ENCODE measurements at regions not wholly inside any gene's neighbourhood (a gene's known extent, or its start where the extent isn't known, plus 50 kb on each side); places are given as distances from the start of the nearest gene placed in this dataset.

DNA sequence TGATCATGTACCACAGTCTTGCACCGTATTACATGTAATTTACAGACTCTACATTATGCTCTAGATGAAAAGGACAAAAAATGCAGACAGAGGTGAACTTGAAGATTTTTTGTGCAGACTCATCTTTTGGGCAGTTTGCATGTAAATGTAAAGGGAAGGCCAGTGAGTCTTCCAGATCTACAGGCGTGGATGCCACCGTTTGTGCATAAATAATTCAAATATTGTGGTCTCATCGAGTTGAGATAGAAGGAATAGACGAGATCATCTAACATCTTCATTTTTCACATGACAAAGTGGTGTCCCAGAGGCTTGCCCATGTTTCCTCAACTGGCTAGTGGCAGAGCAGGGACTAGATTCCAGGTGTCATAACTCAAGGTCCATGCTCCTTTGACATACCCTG lies 125.2 kb downstream of the ALX1 start:
- Histone ChIP-seq H3K4me1 (ENCODE audit: insufficient read depth, low read length, poor library complexity, severe bottlenecking) (no peaks in the 10 kb centered on the region), H3K27ac (ENCODE audit: low read depth, low read length, poor library complexity, severe bottlenecking) (no peak overlapping the region), H3K36me3 (ENCODE audit: insufficient read depth, low read length) (no peaks in the 10 kb centered on the region), H3K9me2 (ENCODE audit: insufficient read depth, low read length) (no peaks in the 10 kb centered on the region), H2AFZ (ENCODE audit: low read length) (no peak overlapping the region), H3K9me3 (ENCODE audit: low read length) (no peaks in the 10 kb centered on the region), H3K4me3 (ENCODE audit: low read depth, low read length, poor library complexity, severe bottlenecking) (no peak overlapping the region), H3K4me2 (ENCODE audit: low read length) (no peak overlapping the region), H4K20me1 (ENCODE audit: insufficient read depth, low read length) (no peaks in the 10 kb centered on the region), H3K79me2 (ENCODE audit: insufficient read depth, low read depth, low read length) (no peaks in the 10 kb centered on the region)
- POLR2A ChIA-PET, result no interaction called here
- no peak for DNase-seq (ENCODE audit: low spot score)
- TF ChIP-seq, protein P1, sequence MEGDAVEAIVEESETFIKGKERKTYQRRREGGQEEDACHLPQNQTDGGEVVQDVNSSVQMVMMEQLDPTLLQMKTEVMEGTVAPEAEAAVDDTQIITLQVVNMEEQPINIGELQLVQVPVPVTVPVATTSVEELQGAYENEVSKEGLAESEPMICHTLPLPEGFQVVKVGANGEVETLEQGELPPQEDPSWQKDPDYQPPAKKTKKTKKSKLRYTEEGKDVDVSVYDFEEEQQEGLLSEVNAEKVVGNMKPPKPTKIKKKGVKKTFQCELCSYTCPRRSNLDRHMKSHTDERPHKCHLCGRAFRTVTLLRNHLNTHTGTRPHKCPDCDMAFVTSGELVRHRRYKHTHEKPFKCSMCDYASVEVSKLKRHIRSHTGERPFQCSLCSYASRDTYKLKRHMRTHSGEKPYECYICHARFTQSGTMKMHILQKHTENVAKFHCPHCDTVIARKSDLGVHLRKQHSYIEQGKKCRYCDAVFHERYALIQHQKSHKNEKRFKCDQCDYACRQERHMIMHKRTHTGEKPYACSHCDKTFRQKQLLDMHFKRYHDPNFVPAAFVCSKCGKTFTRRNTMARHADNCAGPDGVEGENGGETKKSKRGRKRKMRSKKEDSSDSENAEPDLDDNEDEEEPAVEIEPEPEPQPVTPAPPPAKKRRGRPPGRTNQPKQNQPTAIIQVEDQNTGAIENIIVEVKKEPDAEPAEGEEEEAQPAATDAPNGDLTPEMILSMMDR (conservative IDR thresholded peaks at IDR 0.05; ENCODE audit: low read length), result no peak
- no peak for TF ChIP-seq EZH2phosphoT487 (IDR thresholded peaks at IDR 0.05; ENCODE audit: borderline replicate concordance, low read depth, low read length)
- intact Hi-C loops (cut with micrococcal nuclease; ENCODE audit: unreplicated experiment), result no loop called here
- no TSS peak for BruUV-seq (replicated peaks)
- CTCF ChIA-PET (ENCODE audit: unreplicated experiment), result no interaction called here

DNA sequence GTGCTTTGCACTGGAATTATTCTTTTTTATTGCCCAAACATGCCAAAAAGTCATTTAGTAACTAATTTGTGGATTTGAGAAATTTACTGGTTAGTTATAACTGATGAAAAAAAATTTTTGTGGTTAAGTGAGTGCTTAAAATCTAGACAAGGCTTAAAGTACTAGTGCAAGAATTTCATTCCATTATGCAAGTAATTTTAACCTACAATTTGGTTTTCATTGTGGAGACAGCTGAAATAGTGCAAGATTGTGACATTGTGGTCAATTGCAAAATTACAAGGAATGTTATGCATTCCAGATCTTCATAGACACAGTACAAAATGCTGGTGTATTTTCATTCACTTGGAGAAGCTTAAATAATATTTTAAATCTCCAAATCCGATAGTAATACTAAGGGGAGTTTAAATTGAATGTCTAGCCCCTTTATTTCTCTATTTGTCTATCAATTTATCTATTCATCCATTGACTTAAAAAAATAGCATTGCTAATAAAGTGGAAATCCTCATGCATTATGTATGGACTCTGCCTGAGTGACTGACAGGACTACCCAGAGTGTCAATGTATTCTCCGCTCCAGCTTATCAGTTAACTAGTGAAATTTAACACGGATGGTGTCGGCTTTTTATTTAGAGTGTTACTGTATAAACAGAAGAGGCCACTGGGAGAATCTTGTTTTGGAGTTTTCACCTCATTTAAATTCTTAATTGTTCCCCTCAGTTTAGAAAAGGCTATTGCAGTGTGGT lies 125.9 kb downstream of the ALX1 start:
- no peaks in the 10 kb centered on the region for H3K79me2 ChIP-seq (ENCODE audit: insufficient read depth, low read depth, low read length)
- H3K4me2 ChIP-seq (ENCODE audit: low read length), result no peak overlapping the region
- H3K27ac ChIP-seq (ENCODE audit: low read depth, low read length, poor library complexity, severe bottlenecking), result no peak overlapping the region
- H3K9me3 ChIP-seq (ENCODE audit: low read length), result no peaks in the 10 kb centered on the region
- DNase-seq (ENCODE audit: low spot score), result no peak
- no peak overlapping the region for H2AFZ ChIP-seq (ENCODE audit: low read length)
- intact Hi-C loops (cut with micrococcal nuclease; ENCODE audit: unreplicated experiment), result no loop called here
- TF ChIP-seq, protein P1 (conservative IDR thresholded peaks at IDR 0.05; ENCODE audit: low read length), result no peak
- no peak for TF ChIP-seq EZH2phosphoT487 (IDR thresholded peaks at IDR 0.05; ENCODE audit: borderline replicate concordance, low read depth, low read length)
- H4K20me1 ChIP-seq (ENCODE audit: insufficient read depth, low read length), result no peaks in the 10 kb centered on the region
- ChIA-PET CTCF (ENCODE audit: unreplicated experiment) (no interaction called here), POLR2A (interaction anchor here (0.6 to 2.0 kb wide), 5 partner anchors 9 to 278 kb away, joined by 4 to 6 read pairs (median 4); no protein-coding TSS in a partner anchor)
- H3K9me2 ChIP-seq (ENCODE audit: insufficient read depth, low read length), result no peaks in the 10 kb centered on the region
- no TSS peak for BruUV-seq (replicated peaks)
- no peaks in the 10 kb centered on the region for H3K36me3 ChIP-seq (ENCODE audit: insufficient read depth, low read length)
- no peaks in the 10 kb centered on the region for H3K4me1 ChIP-seq (ENCODE audit: insufficient read depth, low read length, poor library complexity, severe bottlenecking)
- no peak overlapping the region for H3K4me3 ChIP-seq (ENCODE audit: low read depth, low read length, poor library complexity, severe bottlenecking)

DNA sequence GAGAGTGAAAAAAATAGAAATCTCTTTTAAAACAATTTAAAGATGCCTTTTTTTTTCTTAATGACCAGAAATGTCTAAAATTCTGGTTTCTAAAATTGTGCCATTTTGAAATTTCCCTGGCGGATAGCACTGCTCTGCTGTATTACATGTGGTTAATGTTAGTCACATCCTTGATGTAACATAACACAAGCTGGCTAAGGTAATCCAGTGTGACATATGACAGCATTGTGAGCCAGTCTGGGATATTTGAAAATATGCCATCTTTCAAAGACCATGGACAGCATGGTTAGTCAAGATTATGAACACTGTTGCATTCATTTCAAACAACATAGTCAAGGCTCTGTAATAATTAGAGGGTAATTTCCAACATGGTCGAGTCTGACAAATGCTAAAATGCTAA lies 133.2 kb downstream of the ALX1 start:
- Histone ChIP-seq H4K20me1 (ENCODE audit: insufficient read depth, low read length) (no peaks in the 10 kb centered on the region), H2AFZ (ENCODE audit: low read length) (no peak overlapping the region), H3K9me2 (ENCODE audit: insufficient read depth, low read length) (no peaks in the 10 kb centered on the region), H3K27ac (ENCODE audit: low read depth, low read length, poor library complexity, severe bottlenecking) (no peak overlapping the region), H3K9me3 (ENCODE audit: low read length) (no peaks in the 10 kb centered on the region), H3K4me1 (ENCODE audit: insufficient read depth, low read length, poor library complexity, severe bottlenecking) (no peaks in the 10 kb centered on the region), H3K79me2 (ENCODE audit: insufficient read depth, low read depth, low read length) (no peaks in the 10 kb centered on the region), H3K36me3 (ENCODE audit: insufficient read depth, low read length) (no peaks in the 10 kb centered on the region), H3K4me2 (ENCODE audit: low read length) (no peak overlapping the region), H3K4me3 (ENCODE audit: low read depth, low read length, poor library complexity, severe bottlenecking) (no peak overlapping the region)
- DNase-seq (ENCODE audit: low spot score), result no peak
- BruUV-seq (replicated peaks), result no TSS peak
- CTCF ChIA-PET (ENCODE audit: unreplicated experiment), result no interaction called here
- TF ChIP-seq, protein P1 (conservative IDR thresholded peaks at IDR 0.05; ENCODE audit: low read length), result no peak
- TF ChIP-seq EZH2phosphoT487 (IDR thresholded peaks at IDR 0.05; ENCODE audit: borderline replicate concordance, low read depth, low read length), result no peak
- POLR2A ChIA-PET, result no interaction called here
- intact Hi-C loops (cut with micrococcal nuclease; ENCODE audit: unreplicated experiment), result no loop called here

Data from OCI-LY7 (cell line).